GM21825 (cell line): ENCODE measurements at regions not wholly inside any gene's neighbourhood (a gene's known extent, or its start where the extent isn't known, plus 50 kb on each side); places are given as distances from the start of the nearest gene placed in this dataset.

Source experiments
- ATAC-seq: cut with Tn5 transposase; IDR thresholded peaks from one replicate; pipeline ENCODE4 v1.9.1; 2021; ENCODE audit warnings: mild to moderate bottlenecking, moderate library complexity; ENCODE audit not compliant: unreplicated experiment

DNA sequence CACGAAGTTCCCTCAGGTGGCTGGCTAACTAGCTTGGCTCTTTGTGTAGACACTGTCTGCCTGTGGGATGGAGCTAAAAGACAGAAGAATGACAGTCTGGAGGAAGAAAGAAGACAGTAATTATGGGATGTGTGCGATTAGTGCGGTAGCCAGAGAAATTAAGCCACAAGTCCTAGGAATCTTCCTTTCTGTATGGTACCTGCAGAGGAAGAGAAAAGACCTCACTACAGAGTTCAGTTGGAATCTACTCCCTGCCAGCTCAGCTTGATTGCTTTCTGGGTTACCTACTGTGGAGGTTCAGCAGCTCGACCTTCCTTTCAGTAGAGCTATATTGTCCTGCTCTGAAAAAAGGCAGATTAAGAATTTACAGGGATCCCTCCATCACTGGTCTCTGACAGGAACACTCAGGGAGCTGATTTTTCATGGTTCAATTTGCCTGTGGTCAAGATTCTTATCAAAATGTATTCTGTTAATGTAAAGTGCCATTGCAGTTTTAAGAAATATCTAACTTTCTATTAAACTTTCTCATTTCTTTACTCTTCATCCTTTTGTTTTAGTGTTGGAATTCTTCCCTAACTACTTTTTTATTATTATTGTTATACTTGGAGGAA is 187.2 kb downstream of the CENPW start:
- no peak for ATAC-seq

DNA sequence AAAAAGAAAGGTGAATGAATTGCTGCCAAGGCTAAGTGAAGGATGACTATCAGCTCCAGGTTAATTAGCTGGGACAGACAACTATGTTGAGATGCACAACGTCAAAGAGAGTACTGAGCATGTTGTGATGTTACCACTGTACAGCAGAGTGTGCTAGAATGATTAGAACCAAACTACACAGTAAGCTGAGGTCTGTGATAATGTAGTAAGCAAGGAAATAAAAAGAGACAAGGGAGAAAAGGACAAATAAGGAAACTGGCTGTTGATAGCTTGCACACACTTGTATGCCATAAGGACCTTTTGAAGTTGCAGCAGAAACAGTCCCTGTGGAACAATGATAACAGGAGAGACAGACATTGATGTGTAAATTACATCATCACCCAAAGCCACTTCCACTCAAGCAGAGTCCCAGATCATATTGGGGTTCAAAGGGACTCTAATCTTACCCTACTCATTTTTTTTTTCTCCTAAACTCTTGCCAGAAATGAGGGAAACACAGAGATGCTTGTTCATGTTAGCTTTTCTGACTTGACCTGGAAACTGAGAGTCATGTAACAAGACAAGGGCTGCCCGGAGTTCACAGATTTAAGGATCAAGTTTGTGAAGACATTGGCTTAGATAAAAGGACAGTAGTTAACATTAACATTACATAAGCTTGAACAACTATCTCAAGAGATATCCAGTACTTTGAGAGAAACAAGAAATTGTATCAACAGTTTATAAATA is 189.9 kb downstream of the CENPW start:
- no peak for ATAC-seq

GRCh38 chr6:126530775-126531174 is 190.9 kb downstream of the CENPW start:
- no peak for ATAC-seq

DNA sequence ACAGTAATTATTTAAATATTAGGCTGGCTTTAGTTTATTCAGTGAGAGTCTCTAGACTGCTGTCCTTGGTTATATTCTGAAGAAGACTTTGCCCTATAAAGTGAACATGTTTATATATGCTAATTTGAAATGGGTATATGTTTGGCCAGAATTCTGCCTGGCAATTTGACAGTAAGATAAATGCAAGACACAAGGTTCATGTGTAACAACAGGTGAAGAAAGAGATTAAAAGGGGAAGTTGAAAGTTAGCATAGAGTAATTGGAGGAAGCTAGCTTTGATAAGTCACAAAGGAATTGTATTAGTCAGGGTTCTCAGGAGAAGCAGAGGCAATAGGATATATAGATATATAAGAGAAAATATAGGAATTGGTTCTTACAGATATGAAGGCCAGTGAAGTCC is 191.4 kb downstream of the CENPW start:
- no peak for ATAC-seq

DNA sequence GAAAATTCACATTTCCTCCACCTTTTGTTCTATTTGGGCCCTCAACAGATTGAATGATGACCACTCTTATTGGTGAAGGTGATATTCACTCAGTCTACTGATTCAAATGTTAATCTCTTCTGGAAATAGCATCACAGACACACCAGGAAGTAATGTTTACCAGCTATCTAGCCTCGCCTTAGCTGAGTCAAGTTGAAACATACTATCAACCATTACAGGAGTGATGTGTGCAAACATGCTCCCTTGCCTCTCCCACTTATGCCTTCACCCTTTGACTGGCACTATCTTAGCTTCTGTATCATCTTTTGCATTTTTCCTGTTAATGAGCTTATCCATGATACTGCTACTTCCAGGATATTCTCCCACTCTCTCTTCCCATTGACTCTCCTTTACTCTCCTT is 191.9 kb downstream of the CENPW start:
- ATAC-seq = peak; percentile 74

DNA sequence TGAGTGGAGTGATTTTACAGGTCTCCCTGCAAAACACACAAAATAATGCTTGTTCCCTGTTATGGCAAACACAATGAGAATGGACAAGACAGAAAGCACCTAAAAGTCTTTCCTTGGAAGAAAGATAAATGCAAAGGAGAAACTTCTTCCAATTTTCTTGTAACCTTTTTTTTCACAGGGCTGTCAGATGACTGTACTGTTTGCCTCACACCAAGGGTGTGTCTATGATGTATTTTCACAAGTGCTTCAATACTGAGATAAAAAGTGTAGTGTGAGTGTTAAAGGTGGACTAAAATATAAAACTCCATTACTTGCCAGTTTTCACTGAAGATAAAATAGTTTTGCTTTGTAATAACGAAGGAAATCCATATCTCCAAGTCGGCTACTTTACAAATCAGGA is 194.5 kb downstream of the CENPW start:
- ATAC-seq = no peak

DNA sequence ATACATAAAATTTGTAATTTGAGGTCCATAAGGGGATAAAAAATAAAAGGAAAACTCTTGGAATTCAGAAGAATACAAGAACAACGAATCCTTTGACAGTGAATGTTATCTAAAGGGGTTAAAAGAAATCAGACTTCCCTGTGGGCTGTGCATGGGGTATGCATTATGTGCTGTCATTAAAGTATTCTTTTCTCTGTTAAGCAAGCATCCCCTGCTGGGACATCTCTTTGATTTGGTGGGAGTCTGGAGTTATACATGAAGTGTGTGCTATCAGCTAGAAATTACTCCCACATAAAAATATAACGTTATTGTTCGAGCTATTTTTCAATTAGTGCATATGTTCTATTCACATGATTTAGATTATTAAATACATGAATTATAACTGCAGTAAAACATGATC is 195.2 kb downstream of the CENPW start:
- ATAC-seq = no peak

DNA sequence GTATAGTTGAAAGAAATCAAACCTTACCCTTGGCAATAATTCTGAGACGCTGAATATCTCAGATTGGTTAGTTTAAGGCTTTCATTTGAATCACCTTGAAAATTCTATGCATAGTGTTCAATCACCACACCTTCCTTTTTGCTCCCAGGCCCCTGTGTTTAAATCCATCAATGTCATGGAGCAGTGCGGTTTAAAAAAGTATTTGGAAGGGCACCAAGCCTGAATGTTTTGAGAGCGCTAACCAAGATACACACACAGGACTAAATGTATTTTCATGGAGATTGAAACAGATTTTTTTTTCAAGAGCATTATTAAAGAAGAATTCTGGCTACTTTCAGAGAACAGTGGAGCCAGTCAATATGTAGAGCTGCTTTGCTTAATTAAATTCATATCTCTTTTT is 195.7 kb downstream of the CENPW start:
- no peak for ATAC-seq

- no peak for ATAC-seq
These were observed 197.3 kb downstream of the CENPW start for GRCh38 chr6:126537061-126537816.

DNA sequence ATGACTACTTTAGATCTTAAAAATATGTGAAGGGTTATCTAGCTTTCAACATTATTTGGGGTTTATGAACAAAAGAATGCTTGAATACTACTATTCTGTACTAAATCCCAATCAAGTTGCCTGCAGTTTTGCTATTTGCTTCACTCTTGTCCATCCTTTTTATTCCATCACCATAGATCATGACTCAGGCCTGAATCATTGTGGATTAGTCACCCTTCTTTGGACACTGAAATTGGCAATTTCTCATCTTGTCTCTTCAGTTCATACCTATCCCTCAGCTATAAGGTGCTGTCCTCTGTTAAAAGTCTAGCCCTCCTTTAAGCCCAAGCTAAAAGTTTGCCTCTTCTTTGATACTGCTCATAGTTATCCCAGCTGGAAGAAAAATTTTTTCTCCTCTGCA is 199.1 kb downstream of the CENPW start:
- ATAC-seq = no peak

- no peak for ATAC-seq
These were observed 200.2 kb downstream of the CENPW start for GRCh38 chr6:126540161-126540560.

- no peak for ATAC-seq
These were observed 202.0 kb downstream of the CENPW start for GRCh38 chr6:126541806-126542491.

DNA sequence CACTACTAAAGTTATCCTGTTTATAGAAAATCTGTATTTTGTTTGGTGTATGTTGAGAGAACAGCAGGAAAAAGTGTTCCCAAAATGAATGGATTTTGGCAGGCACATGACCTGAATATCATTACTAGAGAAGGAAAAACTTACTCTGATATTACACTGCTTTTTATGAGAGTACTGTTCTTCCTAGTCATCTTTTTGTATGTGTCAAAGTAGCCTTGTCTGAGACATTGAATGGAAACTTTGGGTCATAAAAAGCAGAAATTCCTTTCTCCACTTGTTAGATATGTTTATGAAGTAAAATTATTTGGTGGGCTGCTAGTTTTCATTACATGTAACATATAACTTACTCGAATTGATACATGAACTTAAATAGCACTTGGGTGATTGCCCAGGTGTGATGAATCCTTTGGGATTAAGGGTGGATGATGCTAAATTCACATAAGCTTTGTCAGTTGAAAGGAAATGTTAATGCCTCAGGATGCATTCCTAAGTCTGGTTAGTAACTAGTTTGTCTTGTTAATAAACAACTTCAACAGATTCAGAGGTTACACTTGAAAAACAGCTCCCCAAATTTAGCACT is 206.7 kb downstream of the CENPW start:
- ATAC-seq = no peak

- ATAC-seq = no peak
These were observed 208.4 kb downstream of the CENPW start for GRCh38 chr6:126548300-126548699.

GRCh38 chr6:126550323-126550722 is 210.4 kb downstream of the CENPW start:
- ATAC-seq = no peak

GRCh38 chr6:126551832-126552231 is 211.9 kb downstream of the CENPW start:
- no peak for ATAC-seq

- ATAC-seq = no peak
These were observed 213.9 kb downstream of the CENPW start for GRCh38 chr6:126553854-126554253.

GRCh38 chr6:126570507-126570906 is 230.6 kb downstream of the CENPW start:
- no peak for ATAC-seq

DNA sequence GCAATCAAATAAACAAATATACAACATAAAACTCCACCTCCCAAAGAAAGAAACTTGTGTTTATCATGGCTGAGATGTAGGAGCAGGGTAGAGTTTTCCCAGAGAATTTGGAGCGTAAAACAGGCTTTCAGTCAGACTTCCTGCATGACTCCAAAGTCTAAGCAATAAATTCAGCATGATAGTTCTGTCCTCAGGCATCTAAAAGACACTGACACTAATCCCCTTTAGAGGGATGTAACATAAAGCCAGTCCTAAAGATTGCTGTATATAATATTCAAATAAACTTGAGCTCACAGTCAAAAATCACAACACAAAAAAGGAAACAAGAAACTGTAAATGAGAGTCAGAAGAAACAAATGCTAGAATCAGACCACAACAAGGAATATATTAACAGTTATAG is 234.4 kb downstream of the CENPW start:
- ATAC-seq = no peak

DNA sequence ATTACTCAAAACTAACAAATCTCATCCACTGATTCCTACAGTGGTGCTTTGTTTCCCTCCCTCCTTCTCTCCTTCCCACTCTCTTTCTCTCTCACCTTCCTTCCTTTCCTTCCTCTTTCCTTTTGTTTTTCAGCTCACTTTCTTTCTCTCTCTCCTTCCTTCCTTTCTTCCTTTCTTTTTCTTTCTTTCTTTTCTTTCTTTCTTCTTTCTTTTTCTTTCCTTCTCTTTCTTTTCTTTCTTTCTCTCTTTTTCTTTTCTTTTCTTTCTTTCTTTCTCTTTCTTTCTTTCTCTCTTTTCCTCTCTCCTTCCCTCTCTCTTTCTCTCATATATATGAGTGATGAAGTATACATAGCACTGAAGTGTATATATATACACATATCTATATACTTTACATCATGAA is 241.4 kb downstream of the CENPW start:
- no peak for ATAC-seq

DNA sequence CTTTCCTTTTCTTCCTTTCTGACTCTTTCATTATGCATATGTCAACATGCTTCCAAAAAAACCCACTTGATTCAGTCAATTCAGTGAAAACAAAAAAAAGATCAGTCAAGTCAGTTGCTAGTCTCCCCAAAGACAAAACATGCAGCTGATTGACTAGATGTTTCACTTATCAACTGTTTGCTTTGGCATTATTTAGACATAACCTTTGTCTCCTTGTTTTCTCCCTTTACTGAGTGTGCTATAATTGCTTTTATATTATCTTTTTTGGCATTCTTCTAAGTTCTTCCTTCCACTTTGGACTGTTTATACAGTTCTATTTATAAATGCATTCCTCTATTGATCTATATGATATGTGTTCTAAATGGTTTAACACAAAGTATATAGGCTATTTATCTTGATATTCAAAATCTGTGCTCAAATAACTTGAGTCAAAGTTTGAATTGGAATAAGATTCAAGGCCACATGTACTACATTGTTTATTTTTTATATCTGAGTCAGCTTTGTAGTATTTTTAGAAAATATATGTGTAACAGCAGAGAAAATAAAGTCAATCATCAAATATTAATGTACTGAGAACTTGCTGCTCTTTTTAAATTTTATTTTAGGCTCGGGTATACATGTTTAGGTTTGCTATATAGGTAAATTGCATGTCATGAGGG is 260.5 kb downstream of the CENPW start:
- no peak for ATAC-seq
